HCT116 (cell line): ENCODE measurements at regions not wholly inside any gene's neighbourhood (a gene's known extent, or its start where the extent isn't known, plus 50 kb on each side); places are given as distances from the start of the nearest gene placed in this dataset.
"Not testable (repeated sequence)": the region's sequence is repeated elsewhere in the genome, so short reads cannot be mapped to it uniquely, and the experiment has no call there.

Experiments
- EGR1 ChIP-seq: IDR thresholded peaks from 2 replicates; pipeline ENCODE4 v1.6.1; 2012; ENCODE audit warnings: low read depth
- POLR2A ChIP-seq: IDR thresholded peaks from 2 replicates; pipeline ENCODE4 v1.7.0; 2011; ENCODE audit warnings: borderline replicate concordance; ENCODE audit not compliant: insufficient read depth, insufficient read length; ENCODE audit errors: extremely low read depth
- ZNF274 ChIP-seq: fragments of 200-500 bp; sonication (Bioruptor generic); IDR thresholded peaks from 2 replicates; pipeline ENCODE4 v1.6.1; 2014; ENCODE audit warnings: mild to moderate bottlenecking, low read depth, low read length, inconsistent platforms

DNA sequence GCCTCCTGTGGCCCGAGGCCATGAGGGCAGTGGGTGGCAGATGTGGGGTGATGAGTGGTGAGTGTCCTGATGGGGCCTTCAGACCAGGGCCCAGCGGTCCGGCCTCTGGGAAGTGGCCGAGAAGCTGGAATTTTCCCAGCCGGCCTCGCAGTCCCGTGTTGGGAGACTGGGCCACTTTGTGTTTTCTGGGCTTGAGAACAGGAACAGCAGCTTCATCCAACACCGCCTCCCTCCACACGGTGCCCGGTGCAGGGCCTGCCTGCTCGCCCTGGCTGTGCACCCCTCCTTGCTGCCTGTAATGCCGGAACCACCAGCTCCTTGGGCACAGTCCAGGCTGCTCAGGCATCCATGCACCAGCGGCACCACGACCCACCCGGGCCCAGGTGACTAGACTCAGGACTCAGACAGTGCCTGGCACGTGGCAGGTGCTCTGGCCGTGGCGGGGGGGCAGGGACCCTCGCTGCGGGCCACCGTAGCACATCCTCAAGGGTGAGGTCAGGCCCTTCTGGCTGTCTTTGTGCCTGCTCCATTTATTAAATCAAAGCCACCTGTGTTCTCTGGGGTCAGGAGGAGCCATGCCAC, 194.7 kb downstream of the BANP start:
- not testable (repeated sequence) for TF ChIP-seq ZNF274, POLR2A, EGR1
